B cell (primary cell): ENCODE measurements at regions not wholly inside any gene's neighbourhood (a gene's known extent, or its start where the extent isn't known, plus 50 kb on each side); places are given as distances from the start of the nearest gene placed in this dataset.

ENCODE experiments used
- CTCF ChIP-seq: fragments of 200-600 bp; IDR thresholded peaks from one replicate; pipeline ENCODE4 v1.8.0; 2022; ENCODE audit warnings: antibody characterized with exemption, mild to moderate bottlenecking
- EZH2 ChIP-seq: IDR thresholded peaks from 2 replicates; pipeline ENCODE4 v1.6.1; 2012; ENCODE audit warnings: borderline replicate concordance, low read depth, mild to moderate bottlenecking, moderate library complexity, low read length; ENCODE audit not compliant: insufficient read depth, poor library complexity, severe bottlenecking

- TF ChIP-seq CTCF = no peak
- TF ChIP-seq EZH2 = no peak
Observed at GRCh38 chr14:71365361-71365760, 458.1 kb downstream of the PCNX1 start.
